SK-N-SH (cell line): ENCODE measurements at regions not wholly inside any gene's neighbourhood (a gene's known extent, or its start where the extent isn't known, plus 50 kb on each side); places are given as distances from the start of the nearest gene placed in this dataset.

Experiments used
- CTCF ChIA-PET: fragments of 300-600, 350-600 bp; formaldehyde crosslinking; extraction: SDS; loops from one replicate; lab custom pipeline; 2021; lab: Yijun Ruan, JAX
- POLR2A ChIA-PET: fragments of 350-600 bp; sonication (Branson Sonifier 250); formaldehyde crosslinking; extraction: SDS; loops from one replicate; lab custom pipeline; 2020; ENCODE audit warnings: antibody characterized with exemption, inconsistent platforms; lab: Yijun Ruan, JAX
- DNase-seq: peaks from one replicate; pipeline ENCODE4 v3.0.0; 2012
- H2AFZ ChIP-seq: fragments of 200-600 bp; sonication (generic); 2 replicates; pipeline ENCODE4 v1.8.1; 2016; ENCODE audit warnings: antibody characterized with exemption, mild to moderate bottlenecking, low read depth
- H3F3A ChIP-seq: fragments of 200-600 bp; sonication (generic); replicated peaks from 2 replicates; pipeline ENCODE3; 2016; ENCODE audit warnings: antibody characterized with exemption, mild to moderate bottlenecking; ENCODE audit not compliant: insufficient read depth
- H3K27ac ChIP-seq, 2 experiments: fragments of 200-500 bp in 1 of 2; fragments of 200-600 bp in 1 of 2; sonication (Bioruptor generic) in 1 of 2; sonication (generic), shearing (Covaris generic) in 1 of 2; 2 replicates each; pipeline versions ENCODE4 v1.5.1 to v1.6.1; 2014 to 2016; ENCODE audit warnings: low read depth in 2 of 2, inconsistent platforms in 1 of 2, low read length in 1 of 2, mild to moderate bottlenecking in 1 of 2, mixed read lengths in 1 of 2
- H3K27me3 ChIP-seq: fragments of 200-600 bp; sonication (generic), shearing (Covaris generic); 2 replicates; pipeline ENCODE4 v1.6.1; 2016; ENCODE audit warnings: mixed run types; ENCODE audit not compliant: insufficient read depth
- H3K36me3 ChIP-seq, 2 experiments: fragments of 200-500 bp in 1 of 2; fragments of 200-600 bp in 1 of 2; sonication (Bioruptor generic) in 1 of 2; sonication (generic) in 1 of 2; replicated peaks in 1 of 2; 2 replicates each; pipeline versions ENCODE3 to v1.5.1; 2014 to 2016; ENCODE audit warnings: low read length in 1 of 2, mild to moderate bottlenecking in 1 of 2; ENCODE audit not compliant: insufficient read depth in 2 of 2, control insufficient read depth in 1 of 2
- H3K4me1 ChIP-seq, 2 experiments: fragments of 200-500 bp in 1 of 2; fragments of 200-600 bp in 1 of 2; sonication (Bioruptor generic) in 1 of 2; sonication (generic), shearing (Covaris generic) in 1 of 2; 2 replicates each; pipeline versions ENCODE4 v1.5.1 to v1.6.1; 2014 to 2016; ENCODE audit warnings: low read depth in 1 of 2, low read length in 1 of 2, mixed run types in 1 of 2; ENCODE audit not compliant: insufficient read depth in 2 of 2, control insufficient read depth in 1 of 2
- H3K4me2 ChIP-seq: fragments of 200-600 bp; sonication (generic), shearing (Covaris generic); 2 replicates; pipeline ENCODE4 v1.6.1; 2017; ENCODE audit warnings: mixed run types
- H3K4me3 ChIP-seq, 2 experiments: fragments of 200-500 bp in 1 of 2; fragments of 200-600 bp in 1 of 2; sonication (Bioruptor generic) in 1 of 2; sonication (generic), shearing (Covaris generic) in 1 of 2; 2 replicates each; pipeline versions ENCODE4 v1.5.1 to v1.8.1; 2014 to 2016; ENCODE audit warnings: low read depth in 2 of 2, inconsistent platforms in 1 of 2, low read length in 1 of 2, mild to moderate bottlenecking in 1 of 2, mixed read lengths in 1 of 2, moderate library complexity in 1 of 2
- H3K79me2 ChIP-seq: fragments of 200-600 bp; sonication (generic); 2 replicates; pipeline ENCODE4 v1.8.1; 2017; ENCODE audit warnings: mild to moderate bottlenecking; ENCODE audit not compliant: insufficient read depth
- H3K9ac ChIP-seq: fragments of 200-600 bp; sonication (generic); 2 replicates; pipeline ENCODE4 v1.6.1; 2017; ENCODE audit warnings: mixed run types
- H3K9me2 ChIP-seq: fragments of 200-600 bp; sonication (generic); 2 replicates; pipeline ENCODE4 v1.6.1; 2017; ENCODE audit warnings: mixed run types
- H3K9me3 ChIP-seq: fragments of 200-600 bp; sonication (generic); 2 replicates; pipeline ENCODE4 v1.6.1; 2017; ENCODE audit warnings: mixed run types, mild to moderate bottlenecking, moderate library complexity
- H4K20me1 ChIP-seq: fragments of 200-600 bp; sonication (generic); 2 replicates; pipeline ENCODE4 v1.6.1; 2017; ENCODE audit warnings: mild to moderate bottlenecking, mixed run types; ENCODE audit not compliant: insufficient read depth
- CHD2 ChIP-seq: fragments of 150-350 bp; IDR thresholded peaks from 2 replicates; pipeline ENCODE4 v1.6.1; 2018; ENCODE audit warnings: low read length; ENCODE audit not compliant: partially characterized antibody
- ELF1 ChIP-seq: IDR thresholded peaks from 2 replicates; pipeline ENCODE4 v1.4.0; 2012
- EZH2phosphoT487 ChIP-seq: fragments of 200-600 bp; sonication (generic); IDR thresholded peaks from 2 replicates; pipeline ENCODE4 v1.6.1; 2017; ENCODE audit warnings: low read depth, mixed run types, mild to moderate bottlenecking, antibody characterized with exemption, moderate library complexity, borderline replicate concordance
- FOSL2 ChIP-seq: IDR thresholded peaks from 2 replicates; pipeline ENCODE4 v1.4.0; 2012; ENCODE audit warnings: low read depth, mild to moderate bottlenecking, moderate library complexity, borderline replicate concordance
- GABPA ChIP-seq: IDR thresholded peaks from 2 replicates; pipeline ENCODE4 v1.4.0; 2012; ENCODE audit warnings: low read depth, mild to moderate bottlenecking
- GATA2 ChIP-seq: sonication (generic); formaldehyde crosslinking; IDR thresholded peaks from 2 replicates; pipeline ENCODE4 v1.5.0; 2020; ENCODE audit warnings: mild to moderate bottlenecking, missing genetic modification reagents
- MEF2A ChIP-seq: IDR thresholded peaks from 2 replicates; pipeline ENCODE4 v1.4.0; 2012; ENCODE audit warnings: low read depth, borderline replicate concordance
- MXI1 ChIP-seq: IDR thresholded peaks from 2 replicates; pipeline ENCODE4 v1.6.1; 2012; ENCODE audit warnings: mild to moderate bottlenecking, low read depth, low read length, improper control_type of control experiment
- RAD21 ChIP-seq: IDR thresholded peaks from 2 replicates; pipeline ENCODE4 v1.6.1; 2012; ENCODE audit warnings: mild to moderate bottlenecking, low read length
- RFX5 ChIP-seq: IDR thresholded peaks from 2 replicates; pipeline ENCODE4 v1.6.1; 2012; ENCODE audit warnings: mild to moderate bottlenecking, improper control_type of control experiment, low read length
- RXRA ChIP-seq: IDR thresholded peaks from 2 replicates; pipeline ENCODE4 v1.4.0; 2012; ENCODE audit warnings: low read depth, mild to moderate bottlenecking, borderline replicate concordance
- SMC3 ChIP-seq: IDR thresholded peaks from 2 replicates; pipeline ENCODE4 v1.6.1; 2012; ENCODE audit warnings: low read depth, low read length, improper control_type of control experiment
- TAF1 ChIP-seq: IDR thresholded peaks from 2 replicates; pipeline ENCODE4 v1.6.1; 2012; ENCODE audit warnings: low read depth, mild to moderate bottlenecking, low read length, moderate library complexity, borderline replicate concordance
- TCF12 ChIP-seq: IDR thresholded peaks from 2 replicates; pipeline ENCODE4 v1.4.0; 2012
- TEAD4 ChIP-seq: IDR thresholded peaks from 2 replicates; pipeline ENCODE4 v1.4.0; 2012; ENCODE audit warnings: mild to moderate bottlenecking, borderline replicate concordance; ENCODE audit not compliant: insufficient read depth
- WGBS: methylation state at CpG from one replicate; pipeline ENCODE4 v1.1.6; 2017; ENCODE audit warnings: low lambda C conversion rate; 5-methylcytosine and 5-hydroxymethylcytosine counted together
- TF ChIP-seq, protein P1 (sequence below): fragments of 150-350 bp; IDR thresholded peaks from 2 replicates; pipeline ENCODE4 v1.6.1; 2017; ENCODE audit warnings: antibody characterized with exemption, low read length, low read depth, borderline replicate concordance
- TF ChIP-seq, protein P2 (sequence below): IDR thresholded peaks from 2 replicates; pipeline ENCODE4 v1.6.1; 2012; ENCODE audit warnings: mild to moderate bottlenecking, low read depth, low read length, moderate library complexity
- TF ChIP-seq, protein P3 (sequence below): IDR thresholded peaks from 2 replicates; pipeline ENCODE4 v1.4.0; 2012; ENCODE audit warnings: low read depth
- TF ChIP-seq, protein P4 (sequence below): IDR thresholded peaks from 2 replicates; pipeline ENCODE4; 2012
- TF ChIP-seq, protein P5 (sequence below): IDR thresholded peaks from 2 replicates; pipeline ENCODE4 v1.4.0; 2012; ENCODE audit warnings: low read depth, borderline replicate concordance
- TF ChIP-seq, protein P6 (sequence below): IDR thresholded peaks from 2 replicates; pipeline ENCODE4 v1.4.0; 2012; ENCODE audit warnings: low read depth, borderline replicate concordance

DNA sequence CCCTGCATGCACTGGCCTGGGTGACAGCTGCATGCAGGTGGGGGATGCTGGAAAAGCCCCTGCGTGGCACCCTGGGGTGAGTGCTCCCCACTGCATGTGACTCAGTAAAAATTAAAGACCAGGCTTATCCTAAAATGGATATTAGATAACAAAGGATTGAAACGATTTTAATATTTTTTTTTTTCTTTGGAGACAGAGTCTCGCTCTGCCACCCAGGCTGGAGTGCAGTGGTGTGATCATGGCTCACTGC is 334.9 kb downstream of the C16orf95 start:
- no peaks in the 10 kb centered on the region for H3F3A ChIP-seq
- DNase-seq: no peak
- TF ChIP-seq FOSL2: no peak
- no peak for TF ChIP-seq TEAD4
- TF ChIP-seq, protein P1, sequence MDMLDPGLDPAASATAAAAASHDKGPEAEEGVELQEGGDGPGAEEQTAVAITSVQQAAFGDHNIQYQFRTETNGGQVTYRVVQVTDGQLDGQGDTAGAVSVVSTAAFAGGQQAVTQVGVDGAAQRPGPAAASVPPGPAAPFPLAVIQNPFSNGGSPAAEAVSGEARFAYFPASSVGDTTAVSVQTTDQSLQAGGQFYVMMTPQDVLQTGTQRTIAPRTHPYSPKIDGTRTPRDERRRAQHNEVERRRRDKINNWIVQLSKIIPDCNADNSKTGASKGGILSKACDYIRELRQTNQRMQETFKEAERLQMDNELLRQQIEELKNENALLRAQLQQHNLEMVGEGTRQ: no peak
- no peaks in the 10 kb centered on the region for H3K9me3 ChIP-seq
- POLR2A ChIA-PET: no interaction called here
- no peak overlapping the region for H3K9ac ChIP-seq
- 27% methylated on average over 3 of the region's 3 CpGs for WGBS
- no peak overlapping the region for H2AFZ ChIP-seq
- CTCF ChIA-PET: no interaction called here
- no peaks in the 10 kb centered on the region for H4K20me1 ChIP-seq
- H3K27me3 ChIP-seq: peaks cover 25% of the 10 kb centered on the region; the same call in 1 of the 2 replicates
- H3K27ac ChIP-seq: no peak overlapping the region
- no peaks in the 10 kb centered on the region for H3K36me3 ChIP-seq
- no peak overlapping the region for H3K4me3 ChIP-seq
- no peak overlapping the region for H3K4me2 ChIP-seq
- no peaks in the 10 kb centered on the region for H3K79me2 ChIP-seq
- H3K4me1 ChIP-seq: no peaks in the 10 kb centered on the region; a peak in 1 of 4 replicates
- H3K9me2 ChIP-seq: no peaks in the 10 kb centered on the region

DNA sequence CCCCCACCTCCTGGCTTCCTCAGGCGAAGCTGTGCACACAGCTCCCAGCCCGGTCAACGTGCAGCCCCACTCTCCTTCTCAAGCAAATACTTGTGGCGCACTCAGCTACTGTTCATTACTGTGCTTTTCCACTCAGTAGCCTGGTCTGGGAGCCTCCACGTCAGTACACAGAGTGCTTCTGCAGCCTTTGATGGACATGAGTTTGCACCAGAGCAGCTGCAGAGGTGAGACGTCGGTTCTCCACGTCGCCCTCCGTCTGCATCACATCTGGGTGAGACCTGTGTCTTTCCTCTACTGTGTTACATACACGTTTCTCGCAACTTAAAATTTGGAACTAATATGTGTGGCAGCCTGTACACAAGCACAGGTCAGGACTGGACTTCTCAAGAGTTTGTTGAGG is 334.3 kb downstream of the C16orf95 start:
- Histone ChIP-seq H3K4me1 (no peaks in the 10 kb centered on the region; a peak in 1 of 4 replicates), H2AFZ (no peak overlapping the region), H4K20me1 (no peaks in the 10 kb centered on the region), H3K79me2 (no peaks in the 10 kb centered on the region), H3K27ac (no peak overlapping the region), H3K4me3 (no peak overlapping the region), H3K4me2 (no peak overlapping the region)
- POLR2A ChIA-PET: no interaction called here
- 37% methylated on average over 12 of the region's 12 CpGs for WGBS
- TF ChIP-seq, protein P2, sequence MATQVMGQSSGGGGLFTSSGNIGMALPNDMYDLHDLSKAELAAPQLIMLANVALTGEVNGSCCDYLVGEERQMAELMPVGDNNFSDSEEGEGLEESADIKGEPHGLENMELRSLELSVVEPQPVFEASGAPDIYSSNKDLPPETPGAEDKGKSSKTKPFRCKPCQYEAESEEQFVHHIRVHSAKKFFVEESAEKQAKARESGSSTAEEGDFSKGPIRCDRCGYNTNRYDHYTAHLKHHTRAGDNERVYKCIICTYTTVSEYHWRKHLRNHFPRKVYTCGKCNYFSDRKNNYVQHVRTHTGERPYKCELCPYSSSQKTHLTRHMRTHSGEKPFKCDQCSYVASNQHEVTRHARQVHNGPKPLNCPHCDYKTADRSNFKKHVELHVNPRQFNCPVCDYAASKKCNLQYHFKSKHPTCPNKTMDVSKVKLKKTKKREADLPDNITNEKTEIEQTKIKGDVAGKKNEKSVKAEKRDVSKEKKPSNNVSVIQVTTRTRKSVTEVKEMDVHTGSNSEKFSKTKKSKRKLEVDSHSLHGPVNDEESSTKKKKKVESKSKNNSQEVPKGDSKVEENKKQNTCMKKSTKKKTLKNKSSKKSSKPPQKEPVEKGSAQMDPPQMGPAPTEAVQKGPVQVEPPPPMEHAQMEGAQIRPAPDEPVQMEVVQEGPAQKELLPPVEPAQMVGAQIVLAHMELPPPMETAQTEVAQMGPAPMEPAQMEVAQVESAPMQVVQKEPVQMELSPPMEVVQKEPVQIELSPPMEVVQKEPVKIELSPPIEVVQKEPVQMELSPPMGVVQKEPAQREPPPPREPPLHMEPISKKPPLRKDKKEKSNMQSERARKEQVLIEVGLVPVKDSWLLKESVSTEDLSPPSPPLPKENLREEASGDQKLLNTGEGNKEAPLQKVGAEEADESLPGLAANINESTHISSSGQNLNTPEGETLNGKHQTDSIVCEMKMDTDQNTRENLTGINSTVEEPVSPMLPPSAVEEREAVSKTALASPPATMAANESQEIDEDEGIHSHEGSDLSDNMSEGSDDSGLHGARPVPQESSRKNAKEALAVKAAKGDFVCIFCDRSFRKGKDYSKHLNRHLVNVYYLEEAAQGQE: no peak
- TF ChIP-seq EZH2phosphoT487: no peak
- TF ChIP-seq GABPA: no peak
- no peak for TF ChIP-seq TEAD4
- TF ChIP-seq MXI1: no peak
- no peak for TF ChIP-seq MEF2A
- TF ChIP-seq TAF1: no peak
- no peak for TF ChIP-seq RAD21
- no peak for TF ChIP-seq CHD2
- TF ChIP-seq GATA2 (CRISPR knock-in tag): no peak
- no peak for TF ChIP-seq SMC3
- no peak for TF ChIP-seq RXRA
- TF ChIP-seq, protein P3, sequence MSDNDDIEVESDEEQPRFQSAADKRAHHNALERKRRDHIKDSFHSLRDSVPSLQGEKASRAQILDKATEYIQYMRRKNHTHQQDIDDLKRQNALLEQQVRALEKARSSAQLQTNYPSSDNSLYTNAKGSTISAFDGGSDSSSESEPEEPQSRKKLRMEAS: no peak
- TF ChIP-seq, protein P4, sequence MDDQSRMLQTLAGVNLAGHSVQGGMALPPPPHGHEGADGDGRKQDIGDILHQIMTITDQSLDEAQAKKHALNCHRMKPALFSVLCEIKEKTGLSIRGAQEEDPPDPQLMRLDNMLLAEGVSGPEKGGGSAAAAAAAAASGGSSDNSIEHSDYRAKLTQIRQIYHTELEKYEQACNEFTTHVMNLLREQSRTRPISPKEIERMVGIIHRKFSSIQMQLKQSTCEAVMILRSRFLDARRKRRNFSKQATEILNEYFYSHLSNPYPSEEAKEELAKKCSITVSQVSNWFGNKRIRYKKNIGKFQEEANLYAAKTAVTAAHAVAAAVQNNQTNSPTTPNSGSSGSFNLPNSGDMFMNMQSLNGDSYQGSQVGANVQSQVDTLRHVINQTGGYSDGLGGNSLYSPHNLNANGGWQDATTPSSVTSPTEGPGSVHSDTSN: no peak
- TF ChIP-seq TCF12: no peak
- TF ChIP-seq, protein P5, sequence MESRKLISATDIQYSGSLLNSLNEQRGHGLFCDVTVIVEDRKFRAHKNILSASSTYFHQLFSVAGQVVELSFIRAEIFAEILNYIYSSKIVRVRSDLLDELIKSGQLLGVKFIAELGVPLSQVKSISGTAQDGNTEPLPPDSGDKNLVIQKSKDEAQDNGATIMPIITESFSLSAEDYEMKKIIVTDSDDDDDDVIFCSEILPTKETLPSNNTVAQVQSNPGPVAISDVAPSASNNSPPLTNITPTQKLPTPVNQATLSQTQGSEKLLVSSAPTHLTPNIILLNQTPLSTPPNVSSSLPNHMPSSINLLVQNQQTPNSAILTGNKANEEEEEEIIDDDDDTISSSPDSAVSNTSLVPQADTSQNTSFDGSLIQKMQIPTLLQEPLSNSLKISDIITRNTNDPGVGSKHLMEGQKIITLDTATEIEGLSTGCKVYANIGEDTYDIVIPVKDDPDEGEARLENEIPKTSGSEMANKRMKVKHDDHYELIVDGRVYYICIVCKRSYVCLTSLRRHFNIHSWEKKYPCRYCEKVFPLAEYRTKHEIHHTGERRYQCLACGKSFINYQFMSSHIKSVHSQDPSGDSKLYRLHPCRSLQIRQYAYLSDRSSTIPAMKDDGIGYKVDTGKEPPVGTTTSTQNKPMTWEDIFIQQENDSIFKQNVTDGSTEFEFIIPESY: no peak
- TF ChIP-seq, protein P6, sequence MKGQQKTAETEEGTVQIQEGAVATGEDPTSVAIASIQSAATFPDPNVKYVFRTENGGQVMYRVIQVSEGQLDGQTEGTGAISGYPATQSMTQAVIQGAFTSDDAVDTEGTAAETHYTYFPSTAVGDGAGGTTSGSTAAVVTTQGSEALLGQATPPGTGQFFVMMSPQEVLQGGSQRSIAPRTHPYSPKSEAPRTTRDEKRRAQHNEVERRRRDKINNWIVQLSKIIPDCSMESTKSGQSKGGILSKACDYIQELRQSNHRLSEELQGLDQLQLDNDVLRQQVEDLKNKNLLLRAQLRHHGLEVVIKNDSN: no peak
- TF ChIP-seq ELF1: no peak
- no peak for TF ChIP-seq RFX5
- TF ChIP-seq, all 33 proteins: peak for 0
- Histone ChIP-seq H3K9ac (no peak overlapping the region), H3K36me3 (no peaks in the 10 kb centered on the region), H3K27me3 (peaks cover 25% of the 10 kb centered on the region; the same call in 1 of the 2 replicates), H3K9me3 (no peaks in the 10 kb centered on the region), H3F3A (no peaks in the 10 kb centered on the region), H3K9me2 (no peaks in the 10 kb centered on the region)
- DNase-seq: no peak
- CTCF ChIA-PET: no interaction called here
